HepG2 (cell line): ENCODE measurements at regions not wholly inside any gene's neighbourhood (a gene's known extent, or its start where the extent isn't known, plus 50 kb on each side); places are given as distances from the start of the nearest gene placed in this dataset.

Experiments used
- ATF1 ChIP-seq: IDR thresholded peaks from 2 replicates; pipeline ENCODE4 v1.6.1; 2016; ENCODE audit warnings: mild to moderate bottlenecking, control low read depth
- CBFB ChIP-seq: sonication (generic); formaldehyde crosslinking; IDR thresholded peaks from 2 replicates; pipeline ENCODE4 v1.4.0; 2020; ENCODE audit warnings: missing genetic modification reagents
- FOXJ3 ChIP-seq: sonication (generic); formaldehyde crosslinking; IDR thresholded peaks from 2 replicates; pipeline ENCODE4 v1.4.0; 2020; ENCODE audit warnings: missing genetic modification reagents, mild to moderate bottlenecking, borderline replicate concordance
- TRIM24 ChIP-seq: sonication (generic); formaldehyde crosslinking; IDR thresholded peaks from 2 replicates; pipeline ENCODE4 v1.8.0; 2022; ENCODE audit warnings: mild to moderate bottlenecking, missing genetic modification reagents
- ZHX2 ChIP-seq, 2 experiments: sonication (generic) in 1 of 2; formaldehyde crosslinking in 1 of 2; IDR thresholded peaks; 2 replicates each; pipeline versions ENCODE4 v1.6.1 to v1.9.0; 2014 to 2022; ENCODE audit warnings: antibody characterized with exemption in 1 of 2, borderline replicate concordance in 1 of 2, inconsistent platforms in 1 of 2, low read depth in 1 of 2, missing genetic modification reagents in 1 of 2
- ZNF687 ChIP-seq: sonication (generic); formaldehyde crosslinking; IDR thresholded peaks from 2 replicates; pipeline ENCODE4 v1.5.1; 2020; ENCODE audit warnings: mild to moderate bottlenecking, missing genetic modification reagents, moderate library complexity
- TF ChIP-seq, protein P1 (sequence below): sonication (generic); formaldehyde crosslinking; IDR thresholded peaks from 2 replicates; pipeline ENCODE4 v1.5.1; 2020; ENCODE audit warnings: mild to moderate bottlenecking, missing genetic modification reagents, borderline replicate concordance

DNA sequence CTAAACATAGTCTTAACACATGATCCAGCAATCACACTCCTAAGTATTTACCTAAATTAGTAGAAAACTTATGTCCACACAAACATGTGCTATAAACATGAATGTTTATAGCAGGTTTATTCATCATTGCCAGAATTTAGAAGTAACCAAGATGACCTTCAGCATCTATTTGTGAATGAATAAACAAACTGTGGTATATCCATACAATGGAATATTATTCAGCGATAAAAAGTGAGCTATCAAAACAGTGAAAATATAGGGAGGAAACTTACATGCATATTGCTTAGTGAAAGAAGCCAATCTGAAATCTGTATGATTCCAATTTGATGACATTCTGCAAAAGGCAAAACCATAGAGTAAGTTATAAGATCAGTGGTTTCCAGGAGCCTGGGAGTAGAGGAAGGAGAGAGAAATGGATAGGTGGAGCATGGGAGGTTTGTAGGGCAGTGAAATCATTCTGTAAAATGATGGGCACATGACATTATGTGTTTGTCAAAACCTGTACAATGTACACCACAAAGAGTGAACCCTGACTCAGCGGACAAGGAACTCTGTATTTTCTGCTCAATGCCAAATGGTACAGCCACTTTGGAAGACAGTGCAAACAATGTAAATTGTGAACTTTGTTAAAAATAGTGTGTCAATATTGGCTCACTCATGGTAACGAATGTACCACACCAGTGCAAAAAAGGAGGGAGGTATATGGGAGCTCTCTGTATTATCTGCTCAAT, 61.9 kb upstream of the IGFBP2 start (continued):
- peak; percentile 70 for TF ChIP-seq CBFB (CRISPR knock-in tag)
- TF ChIP-seq ZNF687: no peak
- peak; percentile 91 for TF ChIP-seq FOXJ3 (CRISPR knock-in tag)
- TF ChIP-seq TRIM24 (CRISPR knock-in tag): 0 out of 2 replicates have a peak, but pooled peaks have one; percentile 45
- TF ChIP-seq, protein P1, sequence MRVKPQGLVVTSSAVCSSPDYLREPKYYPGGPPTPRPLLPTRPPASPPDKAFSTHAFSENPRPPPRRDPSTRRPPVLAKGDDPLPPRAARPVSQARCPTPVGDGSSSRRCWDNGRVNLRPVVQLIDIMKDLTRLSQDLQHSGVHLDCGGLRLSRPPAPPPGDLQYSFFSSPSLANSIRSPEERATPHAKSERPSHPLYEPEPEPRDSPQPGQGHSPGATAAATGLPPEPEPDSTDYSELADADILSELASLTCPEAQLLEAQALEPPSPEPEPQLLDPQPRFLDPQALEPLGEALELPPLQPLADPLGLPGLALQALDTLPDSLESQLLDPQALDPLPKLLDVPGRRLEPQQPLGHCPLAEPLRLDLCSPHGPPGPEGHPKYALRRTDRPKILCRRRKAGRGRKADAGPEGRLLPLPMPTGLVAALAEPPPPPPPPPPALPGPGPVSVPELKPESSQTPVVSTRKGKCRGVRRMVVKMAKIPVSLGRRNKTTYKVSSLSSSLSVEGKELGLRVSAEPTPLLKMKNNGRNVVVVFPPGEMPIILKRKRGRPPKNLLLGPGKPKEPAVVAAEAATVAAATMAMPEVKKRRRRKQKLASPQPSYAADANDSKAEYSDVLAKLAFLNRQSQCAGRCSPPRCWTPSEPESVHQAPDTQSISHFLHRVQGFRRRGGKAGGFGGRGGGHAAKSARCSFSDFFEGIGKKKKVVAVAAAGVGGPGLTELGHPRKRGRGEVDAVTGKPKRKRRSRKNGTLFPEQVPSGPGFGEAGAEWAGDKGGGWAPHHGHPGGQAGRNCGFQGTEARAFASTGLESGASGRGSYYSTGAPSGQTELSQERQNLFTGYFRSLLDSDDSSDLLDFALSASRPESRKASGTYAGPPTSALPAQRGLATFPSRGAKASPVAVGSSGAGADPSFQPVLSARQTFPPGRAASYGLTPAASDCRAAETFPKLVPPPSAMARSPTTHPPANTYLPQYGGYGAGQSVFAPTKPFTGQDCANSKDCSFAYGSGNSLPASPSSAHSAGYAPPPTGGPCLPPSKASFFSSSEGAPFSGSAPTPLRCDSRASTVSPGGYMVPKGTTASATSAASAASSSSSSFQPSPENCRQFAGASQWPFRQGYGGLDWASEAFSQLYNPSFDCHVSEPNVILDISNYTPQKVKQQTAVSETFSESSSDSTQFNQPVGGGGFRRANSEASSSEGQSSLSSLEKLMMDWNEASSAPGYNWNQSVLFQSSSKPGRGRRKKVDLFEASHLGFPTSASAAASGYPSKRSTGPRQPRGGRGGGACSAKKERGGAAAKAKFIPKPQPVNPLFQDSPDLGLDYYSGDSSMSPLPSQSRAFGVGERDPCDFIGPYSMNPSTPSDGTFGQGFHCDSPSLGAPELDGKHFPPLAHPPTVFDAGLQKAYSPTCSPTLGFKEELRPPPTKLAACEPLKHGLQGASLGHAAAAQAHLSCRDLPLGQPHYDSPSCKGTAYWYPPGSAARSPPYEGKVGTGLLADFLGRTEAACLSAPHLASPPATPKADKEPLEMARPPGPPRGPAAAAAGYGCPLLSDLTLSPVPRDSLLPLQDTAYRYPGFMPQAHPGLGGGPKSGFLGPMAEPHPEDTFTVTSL (CRISPR knock-in tag): peak; percentile 97
- peak; percentile 28; the same call in 1 of the 2 replicates for TF ChIP-seq ZHX2 (IDR thresholded peaks at IDR 0.05; ENCODE audit: low read depth)
- TF ChIP-seq ZHX2 (CRISPR knock-in tag; IDR thresholded peaks at IDR 0.05; ENCODE audit: borderline replicate concordance): 0 out of 2 replicates have a peak, but pooled peaks have one; percentile 44
- peak; percentile 50 for TF ChIP-seq ATF1 (CRISPR knock-in tag)
